ENCODE measurements at regions not wholly inside any gene's neighbourhood (a gene's known extent, or its start where the extent isn't known, plus 50 kb on each side); places are given as distances from the start of the nearest gene placed in this dataset.

DNA sequence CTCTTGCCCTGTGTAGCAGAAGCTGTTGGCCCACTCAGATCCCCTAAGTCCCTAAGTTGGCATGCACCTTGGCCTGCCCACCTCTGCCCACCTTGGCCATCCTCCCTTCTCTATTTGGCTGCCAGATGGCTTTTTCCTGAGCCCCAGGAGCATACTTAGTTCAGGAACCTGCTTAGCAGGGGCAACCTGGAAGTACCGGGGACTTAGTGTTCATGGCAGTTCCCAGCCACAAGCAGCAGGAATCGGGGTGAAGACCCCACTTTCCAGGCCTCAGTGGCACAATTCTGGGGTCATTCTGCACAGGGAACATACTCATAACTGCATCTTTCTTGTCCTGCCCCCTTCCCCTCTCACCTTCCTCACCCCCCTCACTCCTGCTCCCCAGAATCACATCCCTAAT is 158.0 kb upstream of the PMEPA1 start:
- DNase-seq = no peak

DNA sequence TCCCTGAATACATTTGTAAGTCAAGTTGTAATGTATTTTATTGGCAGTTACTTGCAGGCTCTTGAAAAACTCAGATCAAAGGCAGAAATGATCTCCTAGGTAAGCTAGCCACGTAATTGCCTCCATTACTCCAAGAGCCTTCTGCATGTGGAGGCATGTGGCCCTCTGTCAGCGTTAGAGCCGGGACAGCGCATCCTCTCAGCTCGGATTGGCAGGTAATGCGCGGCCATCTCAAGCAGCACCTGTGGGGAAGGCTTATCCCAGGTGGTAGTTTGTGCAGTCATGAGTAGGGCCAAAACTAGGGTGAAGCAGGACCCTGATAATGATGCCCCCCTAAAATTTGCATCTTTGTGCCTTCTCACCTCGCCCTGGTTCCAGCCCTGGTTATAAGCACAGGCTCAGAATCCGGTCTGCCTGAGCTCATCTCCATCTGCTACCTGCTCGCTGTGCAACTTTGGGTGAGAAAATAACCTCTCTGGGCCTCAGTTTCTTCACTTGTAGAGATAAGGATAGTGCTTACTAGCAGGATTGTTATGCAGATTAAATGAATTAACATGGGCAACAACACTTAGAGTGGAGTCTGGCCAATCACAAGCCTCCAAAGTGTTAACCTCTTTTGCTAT is 157.5 kb upstream of the PMEPA1 start:
- no peak for DNase-seq

DNA sequence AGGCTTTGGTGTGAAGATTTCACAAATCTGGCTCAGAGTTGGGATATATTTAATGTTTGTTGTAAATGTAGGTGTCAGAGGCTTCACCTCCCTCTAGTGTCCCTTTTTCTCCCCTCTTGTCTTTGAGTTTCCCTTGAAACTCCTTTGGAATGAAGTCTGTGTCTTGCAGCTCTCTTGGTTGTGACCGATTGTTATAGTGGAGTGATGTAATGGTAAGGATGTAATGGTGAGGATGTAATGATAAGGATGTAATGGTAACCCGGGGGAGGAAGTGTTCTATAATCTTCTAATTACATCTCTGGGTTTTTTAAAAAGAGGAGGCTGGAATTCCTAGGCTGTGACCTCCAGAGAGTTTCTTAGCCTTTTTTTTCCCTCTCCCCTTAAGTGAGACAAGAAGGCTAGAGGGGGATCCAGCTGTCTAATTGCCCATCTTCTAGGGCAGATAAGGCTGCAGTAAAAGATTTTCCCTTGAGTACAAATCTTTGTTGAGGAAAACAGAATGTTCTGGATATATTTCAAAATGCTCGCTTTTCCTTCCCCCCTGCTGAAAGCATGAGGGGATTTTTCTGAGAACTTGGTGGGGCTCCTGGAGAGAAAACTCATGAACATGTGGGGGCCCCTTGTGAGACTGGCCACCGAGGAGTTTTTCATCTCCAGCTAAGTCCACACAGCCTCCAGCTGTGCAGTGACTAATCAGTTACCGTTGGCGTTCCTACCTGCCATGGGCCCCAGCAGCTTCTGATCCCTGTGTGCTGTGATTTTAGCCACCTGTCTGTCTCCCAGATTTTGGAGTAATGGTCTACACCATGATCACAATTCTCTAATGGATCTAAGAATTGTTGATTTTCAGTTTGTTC is 156.7 kb upstream of the PMEPA1 start:
- no peak for DNase-seq

- DNase-seq = no peak
Measured at GRCh38 chr20:57865266-57865665, 155.5 kb upstream of the PMEPA1 start.

GRCh38 chr20:57860576-57860975 is 150.8 kb upstream of the PMEPA1 start:
- DNase-seq = no peak

DNA sequence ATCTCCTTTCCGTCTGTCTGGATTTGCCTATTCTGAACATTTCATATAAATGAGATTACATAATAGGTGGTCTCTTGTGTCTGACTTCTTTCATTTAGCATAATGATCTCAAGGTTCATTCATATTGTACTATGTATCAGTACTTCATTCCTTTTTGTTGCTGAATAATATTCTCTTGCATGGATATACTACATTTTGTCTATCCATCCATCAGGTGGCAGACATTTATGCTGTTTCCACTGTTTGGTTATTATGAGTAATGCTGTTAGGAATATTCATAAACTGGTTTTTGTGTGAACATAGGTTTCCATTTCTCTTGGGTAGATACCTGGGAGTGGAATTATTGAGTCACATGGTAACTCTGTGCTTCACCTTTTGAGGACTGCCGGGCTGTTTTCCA is 148.2 kb upstream of the PMEPA1 start:
- DNase-seq = no peak

- DNase-seq = no peak
Measured at GRCh38 chr20:57857118-57857517, 147.3 kb upstream of the PMEPA1 start.

GRCh38 chr20:57856658-57857057 is 146.8 kb upstream of the PMEPA1 start:
- DNase-seq = no peak

DNA sequence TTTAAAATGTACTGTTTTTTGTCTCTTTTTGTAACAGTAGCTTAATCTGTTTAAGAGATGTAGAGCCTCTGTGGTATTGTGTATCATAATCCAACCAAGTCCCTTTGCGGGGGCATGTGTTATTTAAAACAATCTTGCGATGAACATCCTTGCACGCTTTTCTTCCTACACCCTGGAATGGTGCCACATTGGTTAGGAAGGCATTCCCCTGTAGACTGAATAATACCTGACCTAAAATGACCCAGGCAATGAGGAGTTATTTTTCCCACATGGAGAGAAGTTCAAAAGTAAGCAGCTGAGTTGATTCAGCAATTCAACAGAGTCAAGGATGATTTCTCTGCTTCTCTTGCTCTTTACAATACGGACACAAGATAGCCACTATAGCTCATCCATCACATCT is 142.0 kb upstream of the PMEPA1 start:
- no peak for DNase-seq

- no peak for DNase-seq
Measured at GRCh38 chr20:57851025-57851682, 141.3 kb upstream of the PMEPA1 start.

DNA sequence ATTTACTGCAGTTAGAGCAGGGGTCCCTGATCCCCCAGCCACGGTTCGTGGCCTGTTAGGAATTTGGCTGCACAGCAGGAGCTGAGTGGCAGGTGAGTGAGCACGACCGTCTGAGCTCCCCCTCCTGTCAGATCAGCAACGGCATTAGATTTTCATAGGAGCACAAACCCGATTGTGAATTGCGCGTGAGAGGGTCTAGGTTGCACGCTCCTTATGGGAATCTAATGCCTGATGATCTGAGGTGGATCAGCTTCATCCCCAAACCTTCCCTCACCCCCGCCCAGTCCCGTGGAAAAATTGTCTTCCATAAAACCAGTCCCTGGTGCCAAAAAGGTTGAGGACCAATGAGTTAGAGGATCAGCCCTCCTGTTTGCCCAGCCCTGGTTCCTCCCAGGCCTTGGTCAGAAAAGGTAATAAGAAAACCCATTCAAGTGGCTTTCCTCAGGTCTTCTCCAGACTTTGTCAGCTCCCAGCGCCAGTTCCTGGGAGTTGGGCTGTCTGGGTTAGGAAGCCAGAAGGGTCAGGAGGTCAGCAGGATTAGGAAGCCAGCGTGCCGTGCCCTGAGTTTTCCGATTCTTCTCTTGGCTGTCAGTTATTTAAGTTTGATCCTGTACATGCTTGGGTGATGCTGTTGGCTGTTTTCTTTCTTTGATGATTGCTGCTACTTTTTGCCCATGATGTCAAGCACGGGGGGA is 139.9 kb upstream of the PMEPA1 start:
- no peak for DNase-seq

- no peak for DNase-seq
Measured at GRCh38 chr20:57849121-57849520, 139.3 kb upstream of the PMEPA1 start.

- no peak for DNase-seq
Measured at GRCh38 chr20:57848282-57848681, 138.5 kb upstream of the PMEPA1 start.

DNA sequence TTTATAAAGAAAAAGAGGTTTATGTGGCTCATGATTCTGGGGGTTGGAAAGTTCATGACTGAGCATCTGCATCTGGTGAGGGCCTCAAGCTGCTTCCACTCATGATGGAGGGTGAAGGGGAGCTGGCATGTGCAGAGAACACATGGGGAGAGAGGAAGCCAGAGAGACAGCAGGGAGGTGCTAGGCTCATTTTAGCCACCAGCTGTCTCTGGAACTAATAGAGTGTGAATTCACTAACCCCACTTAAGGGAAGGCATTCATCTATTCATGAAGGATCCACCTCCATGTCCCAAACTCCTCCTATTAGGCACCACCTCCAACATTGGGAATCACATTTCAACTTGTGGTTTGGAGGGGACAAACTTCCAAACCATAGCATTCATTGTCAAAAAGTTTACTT is 137.3 kb upstream of the PMEPA1 start:
- DNase-seq = no peak

DNA sequence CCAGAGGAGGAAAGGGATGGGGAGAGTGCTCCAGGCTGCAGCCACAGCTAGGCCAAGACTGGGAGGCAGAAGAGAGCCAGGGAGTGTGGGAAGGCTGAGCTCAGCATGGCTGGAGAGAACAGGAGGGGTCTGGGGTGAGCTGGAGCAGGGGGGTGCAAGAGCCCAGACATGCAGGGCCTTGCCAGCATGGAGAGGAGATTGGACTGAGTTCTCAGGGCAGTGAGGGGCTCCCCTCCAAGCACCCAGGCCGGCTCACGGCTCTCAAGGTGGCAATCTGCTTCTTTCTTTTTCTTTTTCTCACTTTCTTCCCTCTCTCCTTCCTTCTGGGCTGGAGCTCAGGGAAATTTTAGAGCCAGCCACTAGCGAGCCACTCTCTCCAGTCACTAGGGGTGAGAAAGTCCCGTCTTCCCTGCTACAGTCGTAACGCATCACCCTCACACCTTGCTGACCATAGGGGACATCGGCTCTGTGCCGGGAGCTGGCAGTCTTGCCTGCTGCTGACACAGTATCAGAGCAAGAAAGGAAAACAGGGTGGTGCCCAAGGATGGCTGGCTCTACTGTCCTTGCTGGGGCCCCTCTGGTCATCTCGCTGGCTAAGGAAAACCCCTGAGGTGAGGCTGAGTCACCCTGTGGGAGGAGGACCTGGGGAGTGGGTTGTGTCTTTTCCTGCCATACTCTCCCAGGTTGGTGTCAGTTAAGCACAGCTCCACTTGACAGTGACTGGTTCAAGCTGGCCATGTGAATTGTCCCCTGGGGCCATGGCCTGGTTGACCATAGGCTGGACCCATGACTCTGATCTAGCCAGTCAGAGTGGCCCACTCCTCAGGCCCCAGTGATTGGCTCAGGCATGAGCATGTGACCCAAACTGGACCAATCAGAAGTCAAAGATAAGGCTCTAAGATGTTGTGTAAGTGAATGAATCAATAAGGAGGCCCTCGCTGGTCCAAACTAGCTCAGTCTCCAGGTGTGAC is 135.1 kb upstream of the PMEPA1 start:
- no peak for DNase-seq

GRCh38 chr20:57843941-57844625 is 134.3 kb upstream of the PMEPA1 start:
- no peak for DNase-seq

DNA sequence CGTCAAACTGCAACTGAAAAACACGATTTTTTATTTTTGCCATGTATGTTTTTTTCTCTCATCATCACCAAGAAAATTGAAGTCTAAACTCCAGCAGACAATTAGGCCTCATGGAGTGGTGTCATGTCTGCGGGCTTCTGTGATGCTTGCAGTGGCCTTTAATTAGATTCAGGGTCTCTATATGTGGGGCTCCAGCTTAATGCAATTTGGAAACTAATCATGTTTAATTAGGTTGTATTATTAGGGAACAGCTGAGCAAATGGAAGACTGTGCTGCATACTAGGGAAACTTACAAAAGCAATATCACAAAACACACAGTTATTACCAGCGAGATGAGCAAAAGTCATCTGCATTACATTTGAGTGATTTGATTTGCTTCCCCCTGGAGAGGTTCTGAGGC is 132.9 kb upstream of the PMEPA1 start:
- DNase-seq = no peak

DNA sequence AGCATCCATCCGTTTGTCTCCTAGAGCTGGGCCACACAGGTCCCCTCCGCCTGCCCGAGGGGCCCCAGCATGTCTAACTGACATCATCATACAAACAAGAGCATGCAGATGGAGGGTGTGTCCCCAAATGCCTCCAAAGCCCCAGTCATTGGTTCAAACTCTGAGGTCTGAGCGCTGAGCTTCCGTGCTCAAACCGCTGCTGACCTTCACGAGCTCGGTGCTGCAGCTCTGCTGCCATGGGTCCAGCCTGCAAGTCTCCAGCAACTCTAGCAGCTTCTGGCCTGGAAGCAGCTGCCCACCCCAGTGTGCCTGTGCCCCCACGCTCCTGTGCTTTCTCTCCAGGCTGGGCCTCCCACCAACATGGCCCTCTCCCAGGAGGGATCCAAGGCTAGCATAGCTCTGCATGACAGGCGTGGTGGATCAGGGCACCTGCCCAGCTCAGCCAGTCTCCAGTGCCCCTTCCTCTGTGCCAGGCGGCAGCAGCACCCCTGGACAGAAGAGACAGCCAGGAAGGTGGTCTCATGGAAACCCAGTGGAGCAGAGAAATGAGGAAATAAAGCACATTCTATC is 131.6 kb upstream of the PMEPA1 start:
- DNase-seq = no peak

GRCh38 chr20:57840504-57841296 is 130.9 kb upstream of the PMEPA1 start:
- no peak for DNase-seq

DNA sequence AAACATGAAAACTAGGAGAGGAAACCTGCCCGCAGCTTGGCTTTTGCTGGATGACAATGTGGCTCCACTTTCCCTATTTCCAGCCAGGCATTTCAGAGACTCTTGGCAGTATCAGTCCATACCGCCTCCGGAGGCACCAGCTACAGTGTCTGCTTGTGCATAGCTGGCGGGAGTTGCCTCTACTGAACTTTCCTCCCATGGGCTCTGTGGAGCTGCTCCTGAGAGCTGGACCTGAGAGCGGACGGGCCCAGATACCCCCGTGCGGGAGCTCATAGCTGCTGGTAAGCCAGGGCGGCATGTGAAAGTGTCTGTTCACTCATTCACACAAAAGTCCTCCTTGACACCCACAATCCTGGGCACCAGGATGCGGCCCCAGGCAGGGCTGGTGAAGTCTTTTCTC is 130.3 kb upstream of the PMEPA1 start:
- DNase-seq = no peak
